RWPE1 (cell line): ENCODE measurements at regions not wholly inside any gene's neighbourhood (a gene's known extent, or its start where the extent isn't known, plus 50 kb on each side); places are given as distances from the start of the nearest gene placed in this dataset.
A peak's percentile ranks its signal among the peaks of the same experiment; 100 is the strongest.

Source experiments
- CTCF ChIA-PET: fragments of 350-600 bp; sonication (Branson Sonifier 250); formaldehyde crosslinking; extraction: SDS; loops from one replicate; lab custom pipeline; 2021; lab: Yijun Ruan, JAX
- POLR2A ChIA-PET: fragments of 400-600 bp; formaldehyde crosslinking; extraction: SDS; loops from one replicate; lab custom pipeline; 2020; ENCODE audit warnings: antibody characterized with exemption; ENCODE audit not compliant: low non-redundant PET; lab: Yijun Ruan, JAX
- DNase-seq: peaks from one replicate; pipeline ENCODE4 v3.0.0; 2012; ENCODE audit warnings: low spot score
- H3K27ac ChIP-seq: fragments of 450-650 bp; 2 replicates; pipeline ENCODE4 v1.5.1; 2017
- CTCF ChIP-seq: fragments of 450-650 bp; conservative IDR thresholded peaks from 2 replicates; pipeline ENCODE4 v1.5.1; 2017; ENCODE audit warnings: low read depth, mild to moderate bottlenecking

- DNase-seq: peak; percentile 20
- TF ChIP-seq CTCF: no peak
- ChIA-PET CTCF (no interaction called here), POLR2A (no interaction called here)
- H3K27ac ChIP-seq: no peak overlapping the region
These were observed 51.2 kb downstream of the OR13H1 start for GRCh38 chrX:131595120-131595519.

- ChIA-PET CTCF (no interaction called here), POLR2A (no interaction called here)
- TF ChIP-seq CTCF: no peak
These were observed 64.0 kb downstream of the OR13H1 start for GRCh38 chrX:131607792-131608369.

GRCh38 chrX:131609480-131609879 is 65.6 kb downstream of the OR13H1 start:
- DNase-seq: no peak
- CTCF ChIA-PET: no interaction called here
- H3K27ac ChIP-seq: no peak overlapping the region
- TF ChIP-seq CTCF: no peak
- POLR2A ChIA-PET: no interaction called here

More at GRCh38 chrX:131607792-131608369, 64.0 kb downstream of the OR13H1 start:
- no peak for DNase-seq
- H3K27ac ChIP-seq: no peak overlapping the region

- ChIA-PET POLR2A (no interaction called here), CTCF (no interaction called here)
- no peak for DNase-seq
- TF ChIP-seq CTCF: no peak
- H3K27ac ChIP-seq: no peak overlapping the region
These were observed 69.4 kb downstream of the OR13H1 start for GRCh38 chrX:131613260-131613659.

- no peak for TF ChIP-seq CTCF
- CTCF ChIA-PET: no interaction called here
- no peak overlapping the region for H3K27ac ChIP-seq
- POLR2A ChIA-PET: no interaction called here
- no peak for DNase-seq
These were observed 70.4 kb downstream of the OR13H1 start for GRCh38 chrX:131614241-131614640.

GRCh38 chrX:131617182-131617581 is 73.3 kb downstream of the OR13H1 start:
- TF ChIP-seq CTCF: no peak
- ChIA-PET CTCF (no interaction called here), POLR2A (no interaction called here)
- peak; percentile 1 for DNase-seq
- H3K27ac ChIP-seq: no peak overlapping the region

GRCh38 chrX:131621650-131622049 is 77.8 kb downstream of the OR13H1 start:
- no peak for DNase-seq
- H3K27ac ChIP-seq: no peak overlapping the region
- TF ChIP-seq CTCF: no peak
- ChIA-PET CTCF (no interaction called here), POLR2A (no interaction called here)
